ENCODE measurements at regions not wholly inside any gene's neighbourhood (a gene's known extent, or its start where the extent isn't known, plus 50 kb on each side); places are given as distances from the start of the nearest gene placed in this dataset.

DNA sequence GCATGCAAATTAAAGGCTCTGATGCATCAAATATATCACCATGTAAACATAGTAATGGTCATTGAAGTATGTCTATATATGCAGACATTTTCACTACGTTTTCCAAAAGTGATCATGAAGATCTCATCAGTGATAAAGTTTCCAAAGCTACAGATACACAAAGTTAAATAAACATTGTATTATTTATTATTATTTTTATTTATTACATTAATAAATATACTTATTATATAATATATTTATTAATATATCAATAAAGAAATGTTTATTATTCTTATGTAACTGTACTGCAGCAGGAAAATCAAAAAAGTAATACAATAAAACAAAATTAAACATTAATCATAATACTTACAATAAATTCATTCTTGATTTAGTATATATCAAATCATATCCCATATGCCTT lies 791.2 kb downstream of the GBE1 start:
- TF ChIP-seq, protein P1, sequence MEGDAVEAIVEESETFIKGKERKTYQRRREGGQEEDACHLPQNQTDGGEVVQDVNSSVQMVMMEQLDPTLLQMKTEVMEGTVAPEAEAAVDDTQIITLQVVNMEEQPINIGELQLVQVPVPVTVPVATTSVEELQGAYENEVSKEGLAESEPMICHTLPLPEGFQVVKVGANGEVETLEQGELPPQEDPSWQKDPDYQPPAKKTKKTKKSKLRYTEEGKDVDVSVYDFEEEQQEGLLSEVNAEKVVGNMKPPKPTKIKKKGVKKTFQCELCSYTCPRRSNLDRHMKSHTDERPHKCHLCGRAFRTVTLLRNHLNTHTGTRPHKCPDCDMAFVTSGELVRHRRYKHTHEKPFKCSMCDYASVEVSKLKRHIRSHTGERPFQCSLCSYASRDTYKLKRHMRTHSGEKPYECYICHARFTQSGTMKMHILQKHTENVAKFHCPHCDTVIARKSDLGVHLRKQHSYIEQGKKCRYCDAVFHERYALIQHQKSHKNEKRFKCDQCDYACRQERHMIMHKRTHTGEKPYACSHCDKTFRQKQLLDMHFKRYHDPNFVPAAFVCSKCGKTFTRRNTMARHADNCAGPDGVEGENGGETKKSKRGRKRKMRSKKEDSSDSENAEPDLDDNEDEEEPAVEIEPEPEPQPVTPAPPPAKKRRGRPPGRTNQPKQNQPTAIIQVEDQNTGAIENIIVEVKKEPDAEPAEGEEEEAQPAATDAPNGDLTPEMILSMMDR (IDR thresholded peaks at IDR 0.05), result no peak
- no peak for TF ChIP-seq POLR2A (IDR thresholded peaks at IDR 0.05)

All from Peyer's patch (tissue), 4 donors.